WTC11 (cell line): ENCODE measurements at regions not wholly inside any gene's neighbourhood (a gene's known extent, or its start where the extent isn't known, plus 50 kb on each side); places are given as distances from the start of the nearest gene placed in this dataset.

Experiments used
- CREB1 ChIP-seq: sonication (generic); formaldehyde crosslinking; IDR thresholded peaks from 2 replicates; pipeline ENCODE4 v1.8.0; 2023; ENCODE audit warnings: mild to moderate bottlenecking, missing genetic modification reagents
- TF ChIP-seq, protein P1 (sequence below): fragments of 200-600 bp; IDR thresholded peaks from 2 replicates; pipeline ENCODE4 v1.8.0; 2022; ENCODE audit warnings: antibody characterized with exemption

DNA sequence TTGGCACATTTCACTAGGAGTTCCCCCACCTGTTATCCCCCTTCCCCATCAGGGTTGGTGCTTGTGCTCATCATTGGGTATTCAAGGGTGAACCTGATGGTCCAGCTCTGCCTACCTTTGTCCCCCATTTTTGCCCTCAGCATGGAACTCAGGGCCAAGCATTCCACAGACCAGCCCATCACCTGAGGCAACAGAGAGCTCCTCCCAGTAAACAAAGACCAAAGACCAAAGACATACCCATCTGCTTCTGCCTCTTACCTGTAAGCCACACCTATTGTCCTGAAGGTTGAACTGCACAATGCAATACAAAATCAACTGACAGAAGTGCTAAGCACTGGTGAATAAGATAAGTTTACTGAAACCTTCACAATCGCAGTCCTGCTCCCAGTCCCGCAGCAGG lies 237.5 kb downstream of the PAPSS1 start:
- TF ChIP-seq, protein P1, sequence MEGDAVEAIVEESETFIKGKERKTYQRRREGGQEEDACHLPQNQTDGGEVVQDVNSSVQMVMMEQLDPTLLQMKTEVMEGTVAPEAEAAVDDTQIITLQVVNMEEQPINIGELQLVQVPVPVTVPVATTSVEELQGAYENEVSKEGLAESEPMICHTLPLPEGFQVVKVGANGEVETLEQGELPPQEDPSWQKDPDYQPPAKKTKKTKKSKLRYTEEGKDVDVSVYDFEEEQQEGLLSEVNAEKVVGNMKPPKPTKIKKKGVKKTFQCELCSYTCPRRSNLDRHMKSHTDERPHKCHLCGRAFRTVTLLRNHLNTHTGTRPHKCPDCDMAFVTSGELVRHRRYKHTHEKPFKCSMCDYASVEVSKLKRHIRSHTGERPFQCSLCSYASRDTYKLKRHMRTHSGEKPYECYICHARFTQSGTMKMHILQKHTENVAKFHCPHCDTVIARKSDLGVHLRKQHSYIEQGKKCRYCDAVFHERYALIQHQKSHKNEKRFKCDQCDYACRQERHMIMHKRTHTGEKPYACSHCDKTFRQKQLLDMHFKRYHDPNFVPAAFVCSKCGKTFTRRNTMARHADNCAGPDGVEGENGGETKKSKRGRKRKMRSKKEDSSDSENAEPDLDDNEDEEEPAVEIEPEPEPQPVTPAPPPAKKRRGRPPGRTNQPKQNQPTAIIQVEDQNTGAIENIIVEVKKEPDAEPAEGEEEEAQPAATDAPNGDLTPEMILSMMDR: no peak
- TF ChIP-seq CREB1 (CRISPR knock-in tag): no peak
